ENCODE measurements at regions not wholly inside any gene's neighbourhood (a gene's known extent, or its start where the extent isn't known, plus 50 kb on each side); places are given as distances from the start of the nearest gene placed in this dataset.

- DNase-seq (ENCODE audit: insufficient read length, low spot score, missing footprints) = no peak
- H4K20me1 ChIP-seq (ENCODE audit: insufficient read depth, low read length) = no peaks in the 10 kb centered on the region
- TF ChIP-seq CTCF (IDR thresholded peaks at IDR 0.05; ENCODE audit: extremely low read depth, low read depth, low read length) = no peak
- H3K79me2 ChIP-seq (ENCODE audit: insufficient read depth, low read length) = no peaks in the 10 kb centered on the region
- no peak overlapping the region for H3K4me3 ChIP-seq (ENCODE audit: insufficient read depth, low read length)
- peak overlapping the region; percentile 58 for H3K27ac ChIP-seq (ENCODE audit: low read depth, low read length)
- H3K4me2 ChIP-seq (ENCODE audit: insufficient read depth, low read length) = no peak overlapping the region
- no peaks in the 10 kb centered on the region for H3K27me3 ChIP-seq (ENCODE audit: insufficient read depth, low read length)
- peaks cover 9% of the 10 kb centered on the region for H3K4me1 ChIP-seq (ENCODE audit: insufficient read depth, low read length)
- no peak overlapping the region for H2AFZ ChIP-seq (ENCODE audit: low read length)
- H3K9me3 ChIP-seq (ENCODE audit: low read depth, low read length) = no peaks in the 10 kb centered on the region
- no peaks in the 10 kb centered on the region for H3K36me3 ChIP-seq (ENCODE audit: insufficient read depth, low read length)
Measured at GRCh38 chr3:197378985-197379718, 80.7 kb upstream of the DLG1 start.

GRCh38 chr3:197376735-197377555 lies 78.5 kb upstream of the DLG1 start:
- no peaks in the 10 kb centered on the region for H3K9me3 ChIP-seq (ENCODE audit: low read depth, low read length)
- no peaks in the 10 kb centered on the region for H3K27me3 ChIP-seq (ENCODE audit: insufficient read depth, low read length)
- H3K79me2 ChIP-seq (ENCODE audit: insufficient read depth, low read length) = no peaks in the 10 kb centered on the region
- DNase-seq (ENCODE audit: insufficient read length, low spot score, missing footprints) = no peak
- no peak overlapping the region for H2AFZ ChIP-seq (ENCODE audit: low read length)
- no peak overlapping the region for H3K27ac ChIP-seq (ENCODE audit: low read depth, low read length)
- no peak for TF ChIP-seq CTCF (IDR thresholded peaks at IDR 0.05; ENCODE audit: extremely low read depth, low read depth, low read length)
- H4K20me1 ChIP-seq (ENCODE audit: insufficient read depth, low read length) = no peaks in the 10 kb centered on the region
- H3K4me2 ChIP-seq (ENCODE audit: insufficient read depth, low read length) = no peak overlapping the region
- peaks cover 17% of the 10 kb centered on the region for H3K4me1 ChIP-seq (ENCODE audit: insufficient read depth, low read length)
- H3K4me3 ChIP-seq (ENCODE audit: insufficient read depth, low read length) = no peak overlapping the region
- H3K36me3 ChIP-seq (ENCODE audit: insufficient read depth, low read length) = no peaks in the 10 kb centered on the region

- no peak for DNase-seq (ENCODE audit: insufficient read length, low spot score, missing footprints)
- Histone ChIP-seq H3K4me1 (ENCODE audit: insufficient read depth, low read length) (peaks cover 24% of the 10 kb centered on the region), H2AFZ (ENCODE audit: low read length) (no peak overlapping the region)
Measured at GRCh38 chr3:197376020-197376419, 77.6 kb upstream of the DLG1 start.

More at GRCh38 chr3:197376020-197376419, 77.6 kb upstream of the DLG1 start:
- no peak overlapping the region for H3K4me3 ChIP-seq (ENCODE audit: insufficient read depth, low read length)
- no peak for TF ChIP-seq CTCF (IDR thresholded peaks at IDR 0.05; ENCODE audit: extremely low read depth, low read depth, low read length)
- H3K4me2 ChIP-seq (ENCODE audit: insufficient read depth, low read length) = no peak overlapping the region
- no peak overlapping the region for H3K27ac ChIP-seq (ENCODE audit: low read depth, low read length)
- H4K20me1 ChIP-seq (ENCODE audit: insufficient read depth, low read length) = no peaks in the 10 kb centered on the region
- H3K9me3 ChIP-seq (ENCODE audit: low read depth, low read length) = no peaks in the 10 kb centered on the region
- no peaks in the 10 kb centered on the region for H3K36me3 ChIP-seq (ENCODE audit: insufficient read depth, low read length)
- H3K27me3 ChIP-seq (ENCODE audit: insufficient read depth, low read length) = no peaks in the 10 kb centered on the region
- H3K79me2 ChIP-seq (ENCODE audit: insufficient read depth, low read length) = no peaks in the 10 kb centered on the region

Measured in osteoblast (primary cell).